NCI-H526 treated with DMSO at 0.1 percent for 48 hours (cell line): ENCODE measurements at regions not wholly inside any gene's neighbourhood (a gene's known extent, or its start where the extent isn't known, plus 50 kb on each side); places are given as distances from the start of the nearest gene placed in this dataset.

Experiments used
- DNase-seq: peaks from one replicate; lab custom pipeline; 2025; lab: John Stamatoyannopoulos, UW

DNA sequence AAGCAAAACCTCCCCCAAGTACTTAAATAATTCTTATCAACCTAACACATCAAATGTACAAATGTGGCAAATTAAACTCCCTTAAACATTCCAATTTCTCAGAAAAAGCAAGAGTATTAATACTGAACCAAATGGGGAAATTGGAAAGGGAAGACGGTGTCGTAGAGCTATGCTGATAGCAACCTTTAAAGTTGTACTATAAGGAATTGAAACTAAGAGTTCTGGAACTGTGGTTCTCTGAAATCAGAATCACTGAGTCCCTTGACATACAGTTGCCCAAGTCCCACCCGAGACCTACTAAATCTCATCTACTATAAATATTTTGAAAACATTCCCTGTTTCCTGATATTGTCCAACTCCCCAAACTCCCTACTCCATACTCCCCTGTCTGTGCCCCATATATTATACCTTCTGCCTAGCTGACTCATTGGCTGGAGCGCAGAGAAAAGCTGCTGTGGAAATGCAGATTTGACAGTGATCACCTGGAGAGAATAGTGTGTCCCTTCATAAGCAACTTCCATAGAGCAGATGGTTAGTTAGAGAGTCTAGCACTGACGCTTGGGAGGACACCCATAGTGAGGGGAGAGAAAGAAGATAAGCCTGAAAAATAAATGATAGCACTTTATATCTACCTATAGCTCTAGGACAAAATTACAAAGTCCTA lies 51.4 kb upstream of the ITM2B start:
- no peak for DNase-seq

- no peak for DNase-seq
These were observed 54.9 kb upstream of the ITM2B start for GRCh38 chr13:48178126-48178525.

- no peak for DNase-seq
These were observed 56.2 kb upstream of the ITM2B start for GRCh38 chr13:48176781-48177180.

GRCh38 chr13:48175185-48175584 lies 57.8 kb upstream of the ITM2B start:
- no peak for DNase-seq

DNA sequence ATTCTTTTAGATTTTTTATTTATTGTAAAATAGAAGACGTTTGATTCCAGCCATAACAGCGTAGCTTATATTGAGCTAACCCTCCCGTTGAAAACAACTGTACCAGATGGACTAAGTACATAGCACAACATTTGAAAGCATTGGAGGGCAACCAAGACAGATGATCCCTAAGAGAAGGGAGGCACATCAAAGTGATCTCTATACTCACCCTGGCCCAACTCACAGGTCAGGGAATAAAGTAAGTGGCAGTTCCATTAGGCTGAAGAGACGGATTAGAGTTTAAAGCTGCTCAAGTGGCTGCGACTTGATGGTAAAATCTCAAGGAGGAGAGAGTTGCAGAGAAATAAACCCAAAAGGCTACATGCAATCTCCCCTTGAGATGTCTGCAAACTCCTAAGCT lies 65.1 kb upstream of the ITM2B start:
- DNase-seq = no peak

- DNase-seq = no peak
These were observed 67.3 kb upstream of the ITM2B start for GRCh38 chr13:48165727-48166126.

DNA sequence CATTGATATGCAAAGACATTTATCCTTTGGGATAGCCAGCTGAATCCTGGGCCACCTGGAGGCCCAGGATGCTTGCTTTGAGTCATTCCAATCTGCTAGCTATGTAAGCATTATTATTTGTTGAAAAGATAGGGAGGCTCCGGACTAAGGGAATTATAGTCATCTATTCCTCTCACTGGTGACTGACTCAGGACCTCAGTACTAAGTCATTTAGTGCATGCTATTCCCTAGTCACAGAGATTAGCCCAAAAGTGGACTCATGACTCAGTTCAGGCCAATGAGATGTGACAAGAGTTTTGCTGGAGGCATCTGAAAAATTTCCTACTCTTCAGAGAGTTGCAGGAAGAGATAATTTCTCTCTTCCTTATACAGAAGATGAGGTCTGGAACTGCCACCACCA lies 67.9 kb upstream of the ITM2B start:
- no peak for DNase-seq

DNA sequence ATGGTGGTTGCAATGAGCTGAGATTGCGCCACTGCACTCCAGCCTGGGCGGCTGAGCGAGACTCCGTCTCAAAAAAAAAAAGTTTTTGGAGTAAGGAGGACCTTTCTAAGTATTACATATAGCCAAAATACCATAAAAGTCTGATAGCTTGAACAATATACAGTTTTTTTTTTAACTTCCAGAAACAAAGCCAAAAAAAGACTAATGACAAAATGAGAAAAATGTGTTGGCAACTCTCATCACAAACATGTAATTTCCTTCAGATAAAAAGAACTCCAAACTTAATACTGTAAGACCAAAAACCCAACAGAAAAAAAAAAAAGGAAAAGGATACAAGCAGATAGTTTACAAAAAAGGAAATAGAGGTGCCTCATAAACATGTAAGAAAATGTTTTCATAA lies 68.2 kb upstream of the MED4 start:
- no peak for DNase-seq

GRCh38 chr13:48162217-48162616 lies 67.3 kb upstream of the MED4 start:
- no peak for DNase-seq

- DNase-seq = no peak
These were observed 66.8 kb upstream of the MED4 start for GRCh38 chr13:48161530-48162179.

DNA sequence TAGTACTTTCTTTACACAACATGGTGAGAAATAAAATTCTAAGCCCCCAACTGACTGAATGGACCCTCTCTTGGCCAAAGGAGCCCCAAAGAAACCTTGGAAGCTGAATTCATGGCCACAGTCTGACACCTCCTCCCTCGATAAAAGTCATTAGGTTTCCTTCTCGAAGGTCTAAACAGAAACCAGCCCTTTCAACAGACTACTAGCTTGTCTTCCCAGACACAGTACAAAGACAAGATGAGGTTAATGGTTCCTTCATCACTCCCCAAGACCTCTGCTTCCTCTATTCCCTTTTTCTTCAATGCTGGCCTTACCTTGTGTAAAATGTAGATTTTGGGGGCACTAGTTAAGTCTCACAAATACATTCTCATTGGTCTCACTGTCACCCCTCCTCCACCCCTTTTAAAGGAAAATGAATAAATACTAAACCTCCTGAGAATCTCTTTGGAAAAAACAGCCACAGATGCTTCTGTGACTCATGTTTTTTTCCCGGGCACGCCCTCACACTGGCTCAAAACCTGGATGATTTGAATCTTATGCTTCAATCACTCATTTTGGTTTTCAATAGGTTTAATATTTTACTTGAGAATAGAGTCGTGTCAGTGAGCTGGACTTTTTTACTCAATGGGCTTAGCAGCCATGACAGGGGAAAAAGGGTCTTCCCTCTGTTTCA lies 65.8 kb upstream of the MED4 start:
- no peak for DNase-seq

- DNase-seq = no peak
These were observed 64.9 kb upstream of the MED4 start for GRCh38 chr13:48159826-48160225.

- no peak for DNase-seq
These were observed 64.5 kb upstream of the MED4 start for GRCh38 chr13:48159401-48159800.

- no peak for DNase-seq
These were observed 64.0 kb upstream of the MED4 start for GRCh38 chr13:48158915-48159314.

DNA sequence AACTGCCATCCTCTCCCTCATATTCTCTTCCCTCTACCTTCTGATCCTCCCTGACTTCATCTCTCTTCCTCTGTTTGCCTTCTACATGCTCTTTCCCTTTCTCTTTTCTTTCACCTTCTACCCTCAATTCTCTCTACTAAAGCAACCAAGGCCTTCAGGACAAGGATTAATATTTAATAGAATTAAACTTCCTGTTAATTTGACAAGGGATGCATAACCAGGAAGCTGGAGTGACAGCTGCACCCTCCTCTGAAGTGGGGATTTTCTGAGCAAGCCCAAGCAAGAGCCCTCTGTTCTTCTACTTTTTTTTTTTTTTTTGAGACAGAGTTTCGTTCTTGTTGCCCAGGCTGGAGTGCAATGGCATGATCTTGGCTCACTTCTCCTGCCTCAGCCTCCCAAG lies 63.4 kb upstream of the MED4 start:
- DNase-seq = no peak

DNA sequence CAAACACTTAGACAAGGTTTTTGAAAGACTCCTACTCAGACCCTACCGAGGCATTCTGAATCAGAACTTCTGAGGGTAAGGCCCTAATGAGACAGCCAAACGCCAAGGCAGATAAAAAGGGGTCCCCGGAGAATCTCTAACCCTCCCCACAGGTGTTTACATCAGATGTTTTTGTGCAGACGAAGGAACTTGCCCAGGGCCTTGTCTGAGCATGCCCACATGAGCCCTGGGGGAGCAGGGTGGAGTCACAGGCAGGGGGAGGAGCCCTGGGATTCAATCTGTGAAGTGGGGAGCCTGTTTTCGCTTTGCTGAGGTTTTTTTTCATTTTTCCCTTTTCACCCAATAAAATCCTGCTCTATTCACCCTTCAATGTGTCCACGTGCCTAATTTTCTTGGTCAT lies 61.6 kb upstream of the MED4 start:
- no peak for DNase-seq

GRCh38 chr13:48155848-48156247 lies 60.9 kb upstream of the MED4 start:
- no peak for DNase-seq

DNA sequence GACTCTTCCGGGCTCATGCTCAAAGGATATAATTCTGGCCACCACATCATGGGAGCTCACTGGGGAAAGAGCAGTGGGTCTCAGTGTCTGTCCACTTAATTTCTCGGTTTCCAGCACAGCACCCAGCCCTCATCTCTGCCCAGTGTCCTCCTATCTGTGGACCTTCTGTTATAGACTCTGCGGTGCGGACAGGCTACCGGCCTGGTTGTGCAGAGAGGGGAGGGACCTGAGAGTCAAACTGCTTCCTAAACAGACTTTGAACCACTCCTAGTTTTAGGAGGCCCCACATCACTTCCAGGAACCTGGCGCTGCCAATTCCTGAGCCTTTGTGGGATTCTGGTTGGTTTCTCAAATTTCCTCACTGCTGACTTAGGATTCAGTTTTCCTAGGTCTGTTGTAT lies 59.8 kb upstream of the MED4 start:
- no peak for DNase-seq

DNA sequence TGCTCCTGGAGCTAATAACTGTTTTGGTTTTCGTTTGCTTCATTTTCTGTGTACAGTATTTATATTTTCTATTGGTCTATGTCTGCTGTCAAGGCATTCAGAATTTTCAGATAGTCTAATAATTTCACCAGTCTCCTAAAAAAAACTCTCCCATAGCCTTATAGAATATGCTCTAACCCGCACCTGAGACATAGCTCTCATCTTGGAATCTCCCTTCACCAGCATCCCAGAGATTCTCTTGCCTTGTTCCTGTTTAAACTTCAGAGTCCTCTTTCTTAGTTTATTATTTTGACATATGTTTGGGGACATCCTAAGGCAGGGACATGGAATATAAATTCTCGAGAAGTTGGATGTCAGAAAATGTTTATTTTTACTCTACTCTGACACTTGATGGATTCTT lies 58.3 kb upstream of the MED4 start:
- DNase-seq = no peak

GRCh38 chr13:48151363-48152161 lies 56.7 kb upstream of the MED4 start:
- DNase-seq = peak; percentile 86

GRCh38 chr13:48148454-48148853 lies 53.5 kb upstream of the MED4 start:
- DNase-seq = no peak

GRCh38 chr13:48146636-48147035 lies 51.7 kb upstream of the MED4 start:
- DNase-seq = no peak

- no peak for DNase-seq
These were observed 51.2 kb upstream of the MED4 start for GRCh38 chr13:48146122-48146521.
